HEK293T (cell line): ENCODE measurements at regions not wholly inside any gene's neighbourhood (a gene's known extent, or its start where the extent isn't known, plus 50 kb on each side); places are given as distances from the start of the nearest gene placed in this dataset.

Experiments used
- ARNT ChIP-seq: fragments of 450-650 bp; IDR thresholded peaks from 2 replicates; pipeline ENCODE4 v1.6.1; 2017; ENCODE audit warnings: mild to moderate bottlenecking
- BHLHE40 ChIP-seq: fragments of 450-650 bp; IDR thresholded peaks from 2 replicates; pipeline ENCODE4 v1.6.1; 2016; ENCODE audit warnings: mild to moderate bottlenecking, moderate library complexity, borderline replicate concordance
- CTBP1 ChIP-seq: fragments of 450-650 bp; IDR thresholded peaks from 2 replicates; pipeline ENCODE4 v1.6.1; 2016; ENCODE audit warnings: borderline replicate concordance
- FOXA1 ChIP-seq: fragments of 450-650 bp; IDR thresholded peaks from 2 replicates; pipeline ENCODE4 v1.6.1; 2016; ENCODE audit warnings: mild to moderate bottlenecking
- LEF1 ChIP-seq: fragments of 450-650 bp; IDR thresholded peaks from 2 replicates; pipeline ENCODE4 v1.6.1; 2017; ENCODE audit warnings: mild to moderate bottlenecking, borderline replicate concordance
- SUZ12 ChIP-seq: fragments of 450-650 bp; IDR thresholded peaks from 2 replicates; pipeline ENCODE4 v1.6.1; 2016; ENCODE audit warnings: mild to moderate bottlenecking
- TARDBP ChIP-seq: fragments of 450-650 bp; IDR thresholded peaks from 2 replicates; pipeline ENCODE4 v1.6.1; 2016
- TF ChIP-seq, protein P1 (sequence below): fragments of 450-650 bp; IDR thresholded peaks from 2 replicates; pipeline ENCODE4 v1.6.1; 2016

GRCh38 chr2:129755786-129756185 is 223.7 kb upstream of the RAB6C start:
- TF ChIP-seq BHLHE40, result no peak
- TF ChIP-seq TARDBP, result no peak
- no peak for TF ChIP-seq FOXA1
- no peak for TF ChIP-seq LEF1
- no peak for TF ChIP-seq SUZ12
- no peak for TF ChIP-seq ARNT
- TF ChIP-seq, protein P1, sequence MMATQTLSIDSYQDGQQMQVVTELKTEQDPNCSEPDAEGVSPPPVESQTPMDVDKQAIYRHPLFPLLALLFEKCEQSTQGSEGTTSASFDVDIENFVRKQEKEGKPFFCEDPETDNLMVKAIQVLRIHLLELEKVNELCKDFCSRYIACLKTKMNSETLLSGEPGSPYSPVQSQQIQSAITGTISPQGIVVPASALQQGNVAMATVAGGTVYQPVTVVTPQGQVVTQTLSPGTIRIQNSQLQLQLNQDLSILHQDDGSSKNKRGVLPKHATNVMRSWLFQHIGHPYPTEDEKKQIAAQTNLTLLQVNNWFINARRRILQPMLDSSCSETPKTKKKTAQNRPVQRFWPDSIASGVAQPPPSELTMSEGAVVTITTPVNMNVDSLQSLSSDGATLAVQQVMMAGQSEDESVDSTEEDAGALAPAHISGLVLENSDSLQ, result no peak
- no peak for TF ChIP-seq CTBP1
